Adrenal gland (tissue), 5 donors: ENCODE measurements at regions not wholly inside any gene's neighbourhood (a gene's known extent, or its start where the extent isn't known, plus 50 kb on each side); places are given as distances from the start of the nearest gene placed in this dataset.

Source experiments
- POLR2A ChIP-seq, 2 donors: fragments of 450-650 bp; IDR thresholded peaks; one replicate each; pipeline ENCODE4 v1.6.1; 2017; ENCODE audit warnings: antibody characterized with exemption in 2 of 2, mild to moderate bottlenecking in 2 of 2, moderate library complexity in 1 of 2
- TF ChIP-seq, protein P1 (sequence below), 6 experiments: fragments of 450-650 bp in 4 of 6; fragments of 200-600 bp in 2 of 6; sonication (generic) in 1 of 6; IDR thresholded peaks; 1 replicate in 5 of 6; 2 replicates in 1 of 6; pipeline versions ENCODE4 v1.5.1 to v1.8.0; 2016 to 2021; ENCODE audit warnings: antibody characterized with exemption in 6 of 6, mild to moderate bottlenecking in 2 of 6, moderate library complexity in 1 of 6
- donor health status: DM: no; HTN: no; CAD: no.

GRCh38 chr16:58862334-58863021 is 128.4 kb upstream of the GOT2 start:
- TF ChIP-seq, protein P1, sequence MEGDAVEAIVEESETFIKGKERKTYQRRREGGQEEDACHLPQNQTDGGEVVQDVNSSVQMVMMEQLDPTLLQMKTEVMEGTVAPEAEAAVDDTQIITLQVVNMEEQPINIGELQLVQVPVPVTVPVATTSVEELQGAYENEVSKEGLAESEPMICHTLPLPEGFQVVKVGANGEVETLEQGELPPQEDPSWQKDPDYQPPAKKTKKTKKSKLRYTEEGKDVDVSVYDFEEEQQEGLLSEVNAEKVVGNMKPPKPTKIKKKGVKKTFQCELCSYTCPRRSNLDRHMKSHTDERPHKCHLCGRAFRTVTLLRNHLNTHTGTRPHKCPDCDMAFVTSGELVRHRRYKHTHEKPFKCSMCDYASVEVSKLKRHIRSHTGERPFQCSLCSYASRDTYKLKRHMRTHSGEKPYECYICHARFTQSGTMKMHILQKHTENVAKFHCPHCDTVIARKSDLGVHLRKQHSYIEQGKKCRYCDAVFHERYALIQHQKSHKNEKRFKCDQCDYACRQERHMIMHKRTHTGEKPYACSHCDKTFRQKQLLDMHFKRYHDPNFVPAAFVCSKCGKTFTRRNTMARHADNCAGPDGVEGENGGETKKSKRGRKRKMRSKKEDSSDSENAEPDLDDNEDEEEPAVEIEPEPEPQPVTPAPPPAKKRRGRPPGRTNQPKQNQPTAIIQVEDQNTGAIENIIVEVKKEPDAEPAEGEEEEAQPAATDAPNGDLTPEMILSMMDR (IDR thresholded peaks at IDR 0.05) = no peak
- TF ChIP-seq POLR2A (IDR thresholded peaks at IDR 0.05) = no peak
